Right renal pelvis (tissue), 4 donors: ENCODE measurements at regions not wholly inside any gene's neighbourhood (a gene's known extent, or its start where the extent isn't known, plus 50 kb on each side); places are given as distances from the start of the nearest gene placed in this dataset.

Experiments
- DNase-seq, 4 donors: peaks; one replicate each; pipeline ENCODE4 v3.0.0-alpha.2; 2013; ENCODE audit warnings: low read depth in 4 of 4, low spot score in 3 of 4, missing footprints in 1 of 4

DNA sequence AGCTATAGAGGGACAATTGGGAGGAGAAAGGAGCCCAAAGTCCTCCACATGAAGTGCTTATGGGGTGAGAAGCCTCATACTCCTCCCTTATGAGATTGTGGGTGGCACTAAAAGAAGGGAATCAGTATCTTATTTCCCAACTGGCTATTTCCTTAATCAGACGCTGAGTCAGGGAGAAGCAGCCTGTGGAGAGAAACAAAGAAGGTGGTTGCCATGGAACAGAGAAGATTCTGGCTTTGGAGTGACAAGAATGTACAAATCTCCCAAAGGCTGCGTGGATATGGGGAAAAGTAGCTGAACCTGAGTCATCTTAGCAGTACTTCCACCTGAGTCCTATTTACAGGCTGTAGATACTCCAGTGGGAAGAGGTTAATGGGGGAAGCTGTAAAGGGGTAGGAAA is 115.8 kb upstream of the CWC22 start:
- no peak for DNase-seq

GRCh38 chr2:180115675-180116074 is 108.6 kb upstream of the CWC22 start:
- no peak for DNase-seq

- no peak for DNase-seq
These were observed 108.2 kb upstream of the CWC22 start for GRCh38 chr2:180115269-180115668.

GRCh38 chr2:180111901-180112300 is 104.8 kb upstream of the CWC22 start:
- DNase-seq = no peak

- no peak for DNase-seq
These were observed 103.4 kb upstream of the CWC22 start for GRCh38 chr2:180110469-180110868.

- DNase-seq = no peak
These were observed 94.7 kb upstream of the CWC22 start for GRCh38 chr2:180101846-180102245.

DNA sequence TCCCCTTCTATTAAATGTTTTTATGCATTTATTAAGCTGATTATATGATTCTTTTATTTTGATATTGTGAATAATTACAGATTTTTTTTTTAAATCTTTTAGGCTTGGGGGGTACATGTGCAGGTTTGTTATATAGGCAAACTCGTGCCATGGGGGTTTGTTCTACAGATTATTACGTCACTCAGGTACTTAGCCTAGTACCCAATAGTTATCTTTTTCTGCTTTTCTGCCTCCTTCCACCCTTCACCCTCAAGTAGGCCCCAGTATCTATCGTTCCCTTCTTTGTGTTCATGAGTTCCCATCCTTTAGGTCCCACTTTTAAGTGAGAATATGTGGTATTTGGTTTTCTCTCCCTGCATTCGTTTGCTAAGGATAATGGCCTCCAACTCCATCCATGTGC is 92.2 kb upstream of the CWC22 start:
- DNase-seq = no peak

- DNase-seq = no peak
These were observed 78.0 kb upstream of the CWC22 start for GRCh38 chr2:180085144-180085543.

- no peak for DNase-seq
These were observed 70.3 kb upstream of the CWC22 start for GRCh38 chr2:180077295-180077906.

GRCh38 chr2:180075870-180076269 is 68.8 kb upstream of the CWC22 start:
- no peak for DNase-seq

DNA sequence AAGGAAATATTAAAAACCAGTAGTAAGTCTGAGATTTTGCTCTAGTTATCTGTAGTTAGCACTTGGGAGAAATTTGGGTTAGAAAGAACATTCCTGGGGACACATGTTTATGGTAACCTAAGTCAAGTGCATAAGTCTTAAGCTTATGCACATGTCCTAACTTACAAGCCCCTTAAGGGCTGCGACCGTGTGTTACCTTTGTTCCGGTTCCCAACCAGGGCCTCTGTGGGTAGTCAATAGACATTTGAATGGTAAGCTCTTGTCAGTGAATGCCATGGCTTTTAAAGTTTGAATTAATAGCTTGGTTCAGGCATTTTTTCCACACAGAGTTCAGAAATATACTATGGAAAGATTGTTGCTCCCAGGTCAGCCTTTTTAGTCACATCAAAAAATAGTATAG is 64.7 kb upstream of the CWC22 start:
- DNase-seq = no peak

GRCh38 chr2:180063494-180064092 is 56.5 kb upstream of the CWC22 start:
- DNase-seq = no peak

GRCh38 chr2:180062178-180062577 is 55.1 kb upstream of the CWC22 start:
- no peak for DNase-seq

DNA sequence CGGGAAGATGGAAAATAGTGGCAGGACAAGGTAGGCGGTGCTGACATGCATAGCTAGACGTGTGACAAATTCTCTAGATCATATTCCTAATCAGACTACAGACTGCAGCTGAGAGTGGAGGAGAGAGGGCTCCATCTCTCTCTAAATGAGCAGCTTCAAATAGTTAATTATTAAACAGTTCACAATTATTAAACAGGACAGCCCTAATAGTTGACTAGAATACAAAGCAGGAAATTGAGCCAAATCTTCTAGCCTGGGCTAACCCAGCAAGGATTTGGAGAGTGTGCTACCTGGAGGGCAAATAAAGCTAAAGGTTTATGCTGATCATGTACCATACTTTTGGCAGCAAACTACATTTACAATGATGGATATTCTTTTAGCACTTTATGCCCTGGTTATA is 54.4 kb upstream of the CWC22 start:
- no peak for DNase-seq

- DNase-seq = no peak
These were observed 54.0 kb upstream of the CWC22 start for GRCh38 chr2:180061085-180061484.

DNA sequence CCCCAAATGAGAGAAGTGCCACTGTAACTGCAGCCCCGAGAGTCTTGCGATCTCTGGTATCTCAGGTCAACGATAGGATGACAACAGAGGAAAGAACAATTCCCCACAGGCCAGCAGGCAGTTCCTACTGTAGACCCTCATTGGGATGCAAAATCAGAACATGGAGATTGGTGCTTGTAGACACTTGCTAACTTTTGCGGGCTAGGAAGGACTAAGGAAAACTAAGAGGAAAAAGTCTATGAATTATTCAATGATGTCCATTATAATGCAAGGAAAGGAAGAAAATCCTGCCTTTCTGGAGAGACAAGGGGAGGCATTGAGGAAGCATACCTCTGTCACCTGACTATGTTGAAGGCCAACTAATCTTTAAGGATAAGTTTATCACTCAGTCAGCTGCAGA is 51.9 kb upstream of the CWC22 start:
- no peak for DNase-seq

DNA sequence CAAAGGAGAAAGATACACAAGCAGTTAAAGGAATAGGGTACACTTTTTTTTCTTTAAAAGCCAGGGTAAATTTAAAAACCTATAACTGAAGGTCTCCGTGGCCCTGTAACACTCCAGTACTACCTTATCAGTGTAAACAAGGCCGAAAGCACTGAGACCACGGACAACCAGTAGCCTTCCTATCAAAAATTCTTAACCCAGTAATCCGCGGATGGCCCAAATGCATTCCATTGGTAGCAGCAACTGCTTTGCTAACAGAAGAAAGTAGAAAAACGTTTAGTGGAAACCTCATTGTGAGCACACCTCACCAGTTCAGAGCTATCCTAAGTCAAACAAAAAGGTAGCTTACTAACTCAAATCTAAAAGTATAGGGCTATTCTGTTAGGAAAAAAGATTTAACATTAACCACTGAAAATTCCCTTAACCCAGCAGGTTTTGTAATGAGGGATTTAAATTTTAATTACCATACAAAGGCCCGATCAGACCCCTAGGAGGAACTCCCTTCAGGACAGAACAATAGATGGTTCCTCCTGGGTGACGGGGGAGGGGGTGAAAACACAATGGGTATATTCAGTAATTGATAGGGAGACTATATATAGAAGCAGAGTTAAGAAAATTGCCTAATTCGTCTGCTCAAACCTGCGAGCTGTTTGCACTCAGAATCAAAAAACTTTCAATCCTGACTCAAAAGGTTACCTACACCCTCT is 50.8 kb upstream of the CWC22 start:
- no peak for DNase-seq
